ENCODE measurements at regions not wholly inside any gene's neighbourhood (a gene's known extent, or its start where the extent isn't known, plus 50 kb on each side); places are given as distances from the start of the nearest gene placed in this dataset.
"Not testable (repeated sequence)": the region's sequence is repeated elsewhere in the genome, so short reads cannot be mapped to it uniquely, and the experiment has no call there.

GRCh38 chr4:23163647-23164436 is 471.1 kb downstream of the GBA3 start:
- DNase-seq, result no peak

- no peak for DNase-seq
These were observed 469.5 kb downstream of the GBA3 start for GRCh38 chr4:23162275-23162674.

GRCh38 chr4:23161787-23162186 is 469.1 kb downstream of the GBA3 start:
- no peak for DNase-seq

GRCh38 chr4:23153076-23153475 is 460.3 kb downstream of the GBA3 start:
- DNase-seq, result no peak

- DNase-seq, result no peak
These were observed 457.1 kb downstream of the GBA3 start for GRCh38 chr4:23149815-23150214.

- DNase-seq, result no peak
These were observed 452.0 kb downstream of the GBA3 start for GRCh38 chr4:23144707-23145106.

GRCh38 chr4:23135792-23136645 is 443.3 kb downstream of the GBA3 start:
- no peak for DNase-seq

- DNase-seq, result no peak
These were observed 441.6 kb downstream of the GBA3 start for GRCh38 chr4:23134331-23134730.

- DNase-seq, result no peak
These were observed 438.1 kb downstream of the GBA3 start for GRCh38 chr4:23130845-23131244.

- no peak for DNase-seq
These were observed 432.4 kb downstream of the GBA3 start for GRCh38 chr4:23125118-23125517.

GRCh38 chr4:23122666-23123400 is 430.1 kb downstream of the GBA3 start:
- DNase-seq, result no peak

GRCh38 chr4:23120374-23120773 is 427.6 kb downstream of the GBA3 start:
- no peak for DNase-seq

- DNase-seq, result no peak
These were observed 425.1 kb downstream of the GBA3 start for GRCh38 chr4:23117826-23118225.

GRCh38 chr4:23114538-23114937 is 421.8 kb downstream of the GBA3 start:
- DNase-seq, result no peak

- no peak for DNase-seq
These were observed 420.4 kb downstream of the GBA3 start for GRCh38 chr4:23113104-23113503.

- no peak for DNase-seq
These were observed 413.8 kb downstream of the GBA3 start for GRCh38 chr4:23106516-23106915.

GRCh38 chr4:23105759-23106370 is 413.1 kb downstream of the GBA3 start:
- no peak for DNase-seq

GRCh38 chr4:23097251-23097650 is 404.5 kb downstream of the GBA3 start:
- DNase-seq, result no peak

- no peak for DNase-seq
These were observed 399.0 kb downstream of the GBA3 start for GRCh38 chr4:23091711-23092110.

- no peak for DNase-seq
These were observed 392.5 kb downstream of the GBA3 start for GRCh38 chr4:23085249-23085568.

- no peak for DNase-seq
These were observed 392.0 kb downstream of the GBA3 start for GRCh38 chr4:23084559-23085248.

- no peak for DNase-seq
These were observed 390.7 kb downstream of the GBA3 start for GRCh38 chr4:23083391-23083790.

GRCh38 chr4:23080171-23080570 is 387.4 kb downstream of the GBA3 start:
- not testable (repeated sequence) for DNase-seq
